HG02938 (cell line): ENCODE measurements at regions not wholly inside any gene's neighbourhood (a gene's known extent, or its start where the extent isn't known, plus 50 kb on each side); places are given as distances from the start of the nearest gene placed in this dataset.
"Not testable (repeated sequence)": the region's sequence is repeated elsewhere in the genome, so short reads cannot be mapped to it uniquely, and the experiment has no call there.

Experiments used
- ATAC-seq: cut with Tn5 transposase; IDR thresholded peaks from one replicate; pipeline ENCODE4 v1.9.1; 2021; ENCODE audit warnings: mild to moderate bottlenecking, moderate library complexity; ENCODE audit not compliant: unreplicated experiment

- ATAC-seq = not testable (repeated sequence)
Observed at GRCh38 chr15:44904651-44905340, 51.7 kb upstream of the TERB2 start.
